ENCODE measurements at regions not wholly inside any gene's neighbourhood (a gene's known extent, or its start where the extent isn't known, plus 50 kb on each side); places are given as distances from the start of the nearest gene placed in this dataset.
"Not testable (repeated sequence)": the region's sequence is repeated elsewhere in the genome, so short reads cannot be mapped to it uniquely, and the experiment has no call there.

GRCh38 chr15:31705076-31705678 lies 325.1 kb upstream of the CHRNA7 start:
- TF ChIP-seq EZH2 (IDR thresholded peaks at IDR 0.05); POLR2AphosphoS5 (IDR thresholded peaks at IDR 0.05; ENCODE audit: borderline replicate concordance, low read depth, low read length): not testable (repeated sequence)
